ENCODE measurements at regions not wholly inside any gene's neighbourhood (a gene's known extent, or its start where the extent isn't known, plus 50 kb on each side); places are given as distances from the start of the nearest gene placed in this dataset.

GRCh38 chr11:29281271-29281777 lies 735.5 kb downstream of the KCNA4 start:
- ChIA-PET CTCF (no interaction called here), POLR2A (no interaction called here)
- Histone ChIP-seq H3K27ac (ENCODE audit: low read length) (no peak overlapping the region), H3K4me3 (ENCODE audit: low read depth in 2 of 2, low read length in 2 of 2) (no peak overlapping the region), H3K27me3 (ENCODE audit: control insufficient read depth, insufficient read depth, low read length) (no peaks in the 10 kb centered on the region), H3K4me1 (ENCODE audit: control insufficient read depth, insufficient read depth, low read length) (no peaks in the 10 kb centered on the region), H3K36me3 (ENCODE audit: control insufficient read depth, insufficient read depth, low read length) (no peaks in the 10 kb centered on the region), H3K9me3 (ENCODE audit: control insufficient read depth, insufficient read depth, low read depth, low read length) (no peaks in the 10 kb centered on the region)
- BruUV-seq (replicated peaks), result no TSS peak
- no peak for ATAC-seq
- no peak for DNase-seq (ENCODE audit: low read depth, low spot score)
- intact Hi-C loops (cut with micrococcal nuclease; ENCODE audit: unreplicated experiment) (no loop called here), in situ Hi-C loops (cut with HindIII; ENCODE audit: low pct_unique_long_range_greater_than_20kb, low sequenced_read_pairs) (no loop called here)
- no peak for TF ChIP-seq SIN3A (IDR thresholded peaks at IDR 0.05; ENCODE audit: borderline replicate concordance, insufficient read depth, low read depth, low read length)
- no peak for TF ChIP-seq POLR2AphosphoS5 (IDR thresholded peaks at IDR 0.05; ENCODE audit: low read depth, low read length)

- ATAC-seq (no peak), DNase-seq (ENCODE audit: low read depth, low spot score) (no peak)
- intact Hi-C loops (cut with micrococcal nuclease; ENCODE audit: unreplicated experiment) (no loop called here), in situ Hi-C loops (cut with HindIII; ENCODE audit: low pct_unique_long_range_greater_than_20kb, low sequenced_read_pairs) (no loop called here)
- BruUV-seq (replicated peaks), result no TSS peak
- H3K4me3 ChIP-seq (ENCODE audit: low read depth in 2 of 2, low read length in 2 of 2), result no peak overlapping the region
- no peaks in the 10 kb centered on the region for H3K36me3 ChIP-seq (ENCODE audit: control insufficient read depth, insufficient read depth, low read length)
- no peaks in the 10 kb centered on the region for H3K27me3 ChIP-seq (ENCODE audit: control insufficient read depth, insufficient read depth, low read length)
- no peaks in the 10 kb centered on the region for H3K4me1 ChIP-seq (ENCODE audit: control insufficient read depth, insufficient read depth, low read length)
- CTCF ChIA-PET, result no interaction called here
- H3K9me3 ChIP-seq (ENCODE audit: control insufficient read depth, insufficient read depth, low read depth, low read length), result no peaks in the 10 kb centered on the region
- TF ChIP-seq REST (IDR thresholded peaks at IDR 0.05; ENCODE audit: insufficient read depth in 1 of 2, low read depth in 2 of 2, low read length in 1 of 2), result no peak
- no peak for TF ChIP-seq SIN3A (IDR thresholded peaks at IDR 0.05; ENCODE audit: borderline replicate concordance, insufficient read depth, low read depth, low read length)
- no peak for TF ChIP-seq TCF7L2 (IDR thresholded peaks at IDR 0.05; ENCODE audit: low read depth, low read length)
- TF ChIP-seq POLR2AphosphoS5 (IDR thresholded peaks at IDR 0.05; ENCODE audit: low read depth, low read length), result no peak
- TF ChIP-seq CTCF (IDR thresholded peaks at IDR 0.05), result no peak
- POLR2A ChIA-PET, result no interaction called here
- no peak overlapping the region for H3K27ac ChIP-seq (ENCODE audit: low read length)
Measured at GRCh38 chr11:29280452-29280851, 736.4 kb downstream of the KCNA4 start.

GRCh38 chr11:29279716-29280115 lies 737.1 kb downstream of the KCNA4 start:
- intact Hi-C loops (cut with micrococcal nuclease; ENCODE audit: unreplicated experiment), result no loop called here
- DNase-seq (ENCODE audit: low read depth, low spot score), result no peak
- H3K27ac ChIP-seq (ENCODE audit: low read length), result no peak overlapping the region
- no peaks in the 10 kb centered on the region for H3K9me3 ChIP-seq (ENCODE audit: control insufficient read depth, insufficient read depth, low read depth, low read length)
- in situ Hi-C loops (cut with HindIII; ENCODE audit: low pct_unique_long_range_greater_than_20kb, low sequenced_read_pairs), result no loop called here
- ChIA-PET CTCF (no interaction called here), POLR2A (no interaction called here)
- no peak overlapping the region for H3K4me3 ChIP-seq (ENCODE audit: low read depth in 2 of 2, low read length in 2 of 2)
- H3K36me3 ChIP-seq (ENCODE audit: control insufficient read depth, insufficient read depth, low read length), result no peaks in the 10 kb centered on the region
- no peak for ATAC-seq
- no TSS peak for BruUV-seq (replicated peaks)
- H3K27me3 ChIP-seq (ENCODE audit: control insufficient read depth, insufficient read depth, low read length), result no peaks in the 10 kb centered on the region
- no peaks in the 10 kb centered on the region for H3K4me1 ChIP-seq (ENCODE audit: control insufficient read depth, insufficient read depth, low read length)
- TF ChIP-seq CTCF (IDR thresholded peaks at IDR 0.05) (no peak), TCF7L2 (IDR thresholded peaks at IDR 0.05; ENCODE audit: low read depth, low read length) (no peak), SIN3A (IDR thresholded peaks at IDR 0.05; ENCODE audit: borderline replicate concordance, insufficient read depth, low read depth, low read length) (no peak), POLR2AphosphoS5 (IDR thresholded peaks at IDR 0.05; ENCODE audit: low read depth, low read length) (no peak), REST (IDR thresholded peaks at IDR 0.05; ENCODE audit: insufficient read depth in 1 of 2, low read depth in 2 of 2, low read length in 1 of 2) (no peak)
